HG03045 (cell line): ENCODE measurements at regions not wholly inside any gene's neighbourhood (a gene's known extent, or its start where the extent isn't known, plus 50 kb on each side); places are given as distances from the start of the nearest gene placed in this dataset.

Experiments
- ATAC-seq: cut with Tn5 transposase; IDR thresholded peaks from one replicate; pipeline ENCODE4 v1.9.1; 2021; ENCODE audit warnings: mild to moderate bottlenecking, moderate library complexity; ENCODE audit not compliant: unreplicated experiment

DNA sequence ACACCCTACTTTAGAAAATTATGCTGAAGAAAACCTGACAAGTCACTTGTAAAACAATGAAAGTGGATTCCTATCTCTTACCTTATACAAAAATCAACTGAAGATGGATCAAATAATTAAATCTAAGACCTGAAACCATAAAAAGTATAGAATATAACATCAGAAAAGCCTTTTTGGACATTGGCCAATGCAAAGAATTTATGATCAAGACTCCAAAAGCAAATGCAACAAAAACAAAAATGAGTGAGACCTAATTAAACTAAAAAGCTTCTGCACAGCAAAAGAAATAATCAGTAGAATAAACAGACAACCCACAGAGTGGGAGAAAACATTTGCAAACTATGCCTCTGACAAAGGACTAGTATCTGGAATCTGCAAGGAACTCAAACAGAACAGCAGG lies 303.0 kb upstream of the CDH9 start:
- no peak for ATAC-seq

DNA sequence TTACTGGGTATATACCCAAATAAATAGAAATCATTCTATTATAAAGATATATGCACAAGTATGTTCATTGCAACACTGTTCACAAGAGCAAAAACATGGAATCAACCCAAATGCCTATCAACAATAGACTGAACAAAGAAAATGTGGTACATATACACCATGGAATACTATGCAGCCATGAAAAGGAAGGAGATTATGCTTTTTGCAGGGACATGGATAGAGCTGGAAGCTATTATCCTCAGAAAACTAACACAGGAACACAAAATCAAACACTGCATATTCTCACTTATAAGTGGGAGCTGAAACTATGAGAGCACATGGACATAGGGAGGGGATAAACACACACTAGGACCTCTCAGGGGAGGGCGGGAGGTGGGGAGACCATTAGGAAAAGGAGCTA lies 298.4 kb upstream of the CDH9 start:
- no peak for ATAC-seq

- no peak for ATAC-seq
Measured at GRCh38 chr5:27328480-27328879, 290.1 kb upstream of the CDH9 start.

- no peak for ATAC-seq
Measured at GRCh38 chr5:27325513-27325912, 287.1 kb upstream of the CDH9 start.

GRCh38 chr5:27318701-27319100 lies 280.3 kb upstream of the CDH9 start:
- no peak for ATAC-seq

- ATAC-seq, result no peak
Measured at GRCh38 chr5:27316271-27316650, 277.9 kb upstream of the CDH9 start.

- no peak for ATAC-seq
Measured at GRCh38 chr5:27315363-27316270, 277.2 kb upstream of the CDH9 start.

GRCh38 chr5:27313549-27313948 lies 275.2 kb upstream of the CDH9 start:
- no peak for ATAC-seq

- ATAC-seq, result no peak
Measured at GRCh38 chr5:27312291-27312893, 274.0 kb upstream of the CDH9 start.

DNA sequence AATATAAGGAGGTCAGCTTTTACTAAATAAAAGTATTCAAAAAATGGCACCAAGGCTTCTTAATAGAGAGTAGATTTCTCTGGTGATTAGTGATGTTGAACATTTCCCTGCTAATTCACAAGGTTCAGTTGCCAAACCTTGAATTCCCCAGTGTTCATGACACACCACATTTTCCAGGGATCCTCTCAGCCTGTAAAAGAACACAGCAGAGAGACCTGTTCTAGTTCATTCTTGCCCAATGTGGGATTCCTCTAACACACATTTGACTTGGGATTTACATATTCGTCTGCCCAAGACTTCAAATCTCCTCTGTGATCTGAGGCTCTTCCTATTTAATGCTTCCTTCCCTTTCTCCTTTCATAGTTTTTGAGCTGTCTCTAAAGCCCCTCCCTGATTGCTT lies 273.2 kb upstream of the CDH9 start:
- no peak for ATAC-seq

- no peak for ATAC-seq
Measured at GRCh38 chr5:27308153-27308552, 269.8 kb upstream of the CDH9 start.

- no peak for ATAC-seq
Measured at GRCh38 chr5:27290172-27290571, 251.8 kb upstream of the CDH9 start.

- no peak for ATAC-seq
Measured at GRCh38 chr5:27276119-27276518, 237.7 kb upstream of the CDH9 start.

DNA sequence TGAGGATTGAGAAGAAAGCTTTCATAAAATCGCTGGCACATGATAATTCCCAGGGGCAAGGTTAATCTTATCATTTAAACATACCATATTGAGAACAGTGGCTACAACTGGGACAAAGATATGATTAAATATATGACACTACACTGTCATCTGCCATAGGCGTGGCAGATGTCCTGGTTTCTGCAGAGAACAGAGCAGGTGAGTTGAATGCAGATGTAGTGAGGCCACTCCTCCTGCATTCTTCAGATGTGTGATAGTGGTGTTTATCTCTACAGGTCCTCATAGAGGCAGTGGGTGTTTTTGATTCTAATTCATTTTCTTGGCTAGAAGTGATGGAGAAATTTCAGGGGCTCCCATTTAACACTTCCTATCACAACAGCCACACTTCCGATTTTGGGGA lies 237.0 kb upstream of the CDH9 start:
- ATAC-seq, result no peak

GRCh38 chr5:27269766-27270165 lies 231.4 kb upstream of the CDH9 start:
- no peak for ATAC-seq

GRCh38 chr5:27267209-27267824 lies 228.9 kb upstream of the CDH9 start:
- ATAC-seq, result no peak

- no peak for ATAC-seq
Measured at GRCh38 chr5:27266184-27266583, 227.8 kb upstream of the CDH9 start.

GRCh38 chr5:27257696-27258095 lies 219.3 kb upstream of the CDH9 start:
- no peak for ATAC-seq

GRCh38 chr5:27252911-27253310 lies 214.5 kb upstream of the CDH9 start:
- ATAC-seq, result no peak

GRCh38 chr5:27242258-27242626 lies 203.9 kb upstream of the CDH9 start:
- no peak for ATAC-seq

- ATAC-seq, result no peak
Measured at GRCh38 chr5:27241564-27242257, 203.3 kb upstream of the CDH9 start.

DNA sequence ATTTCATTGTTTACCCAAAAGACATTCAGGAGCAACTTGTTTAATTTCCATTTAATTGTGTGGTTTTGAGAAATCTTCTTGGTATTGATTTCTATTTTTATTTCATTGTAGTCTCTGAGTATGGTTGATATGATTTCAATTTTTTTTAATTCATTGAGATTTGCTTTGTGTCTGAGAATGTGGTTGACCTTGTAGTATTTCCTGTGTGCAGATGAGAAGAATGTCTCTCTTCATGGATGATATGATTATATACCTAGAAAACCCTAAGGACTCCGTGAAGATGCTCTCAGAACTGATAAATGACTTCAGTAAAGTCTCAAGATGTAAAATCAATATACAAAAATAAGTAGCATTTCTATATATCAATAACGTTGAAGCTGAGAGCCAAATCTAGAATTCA lies 202.4 kb upstream of the CDH9 start:
- ATAC-seq, result no peak
